SK-N-MC (cell line): ENCODE measurements at regions not wholly inside any gene's neighbourhood (a gene's known extent, or its start where the extent isn't known, plus 50 kb on each side); places are given as distances from the start of the nearest gene placed in this dataset.
"Not testable (repeated sequence)": the region's sequence is repeated elsewhere in the genome, so short reads cannot be mapped to it uniquely, and the experiment has no call there.

Experiments used
- DNase-seq: peaks from one replicate; pipeline ENCODE4 v3.0.0-alpha.2; 2011; ENCODE audit warnings: low read depth, low spot score
- H3K27ac ChIP-seq: fragments of 200-600 bp; sonication (generic); 2 replicates; pipeline ENCODE4 v1.5.1; 2016; ENCODE audit warnings: mixed run types
- H3K36me3 ChIP-seq: fragments of 200-600 bp; sonication (generic); 2 replicates; pipeline ENCODE4 v1.6.1; 2017; ENCODE audit warnings: antibody characterized with exemption, low read length, mixed read lengths; ENCODE audit not compliant: insufficient read depth
- H3K4me3 ChIP-seq: fragments of 200-600 bp; sonication (generic); 2 replicates; pipeline ENCODE4 v1.5.1; 2016
- H3K9ac ChIP-seq: fragments of 200-600 bp; sonication (generic); 2 replicates; pipeline ENCODE4 v1.8.0; 2017; ENCODE audit warnings: mixed run types, mixed read lengths; ENCODE audit not compliant: insufficient read length
- H3K9me3 ChIP-seq: fragments of 200-600 bp; sonication (generic); 2 replicates; pipeline ENCODE4 v1.6.1; 2017; ENCODE audit warnings: low read depth, mild to moderate bottlenecking, antibody characterized with exemption, low read length, moderate library complexity, mixed read lengths
- EZH2 ChIP-seq: fragments of 200-600 bp; sonication (generic); IDR thresholded peaks from one replicate; pipeline ENCODE4 v1.6.1; 2017; ENCODE audit warnings: antibody characterized with exemption
- FOXP2 ChIP-seq: optimal IDR thresholded peaks from 2 replicates; pipeline ENCODE3; 2011; ENCODE audit warnings: mild to moderate bottlenecking, moderate library complexity; ENCODE audit not compliant: insufficient read depth; ENCODE audit errors: extremely low read length, control extremely low read depth
- POLR2AphosphoS5 ChIP-seq: IDR thresholded peaks from 2 replicates; pipeline ENCODE4 v1.6.1; 2012; ENCODE audit warnings: mild to moderate bottlenecking, low read depth, low read length, borderline replicate concordance

DNA sequence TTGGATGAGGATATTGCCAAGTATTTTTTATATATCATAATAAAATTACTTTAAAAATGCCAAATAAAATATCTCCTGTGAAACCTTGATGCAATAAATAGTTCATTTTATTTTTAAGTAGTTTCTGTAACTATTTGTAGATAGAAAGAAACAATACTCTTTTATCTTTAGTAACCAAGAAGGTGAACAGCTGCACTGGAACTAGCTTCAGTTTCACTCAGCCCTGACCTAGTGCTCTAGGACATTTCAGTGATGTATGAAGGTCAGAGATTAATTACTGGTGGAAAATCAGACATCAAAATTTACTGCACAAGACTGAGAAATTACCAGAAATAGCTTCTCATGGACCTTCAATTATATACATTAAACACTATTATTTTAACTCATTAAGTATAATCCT, 1305.0 kb downstream of the CNTNAP5 start:
- DNase-seq = no peak
- Histone ChIP-seq H3K9me3 (no peaks in the 10 kb centered on the region), H3K36me3 (no peaks in the 10 kb centered on the region), H3K27ac (no peak overlapping the region), H3K4me3 (no peak overlapping the region), H3K9ac (no peak overlapping the region)
- no peak for TF ChIP-seq FOXP2
- TF ChIP-seq EZH2 = no peak
- TF ChIP-seq POLR2AphosphoS5 = no peak

DNA sequence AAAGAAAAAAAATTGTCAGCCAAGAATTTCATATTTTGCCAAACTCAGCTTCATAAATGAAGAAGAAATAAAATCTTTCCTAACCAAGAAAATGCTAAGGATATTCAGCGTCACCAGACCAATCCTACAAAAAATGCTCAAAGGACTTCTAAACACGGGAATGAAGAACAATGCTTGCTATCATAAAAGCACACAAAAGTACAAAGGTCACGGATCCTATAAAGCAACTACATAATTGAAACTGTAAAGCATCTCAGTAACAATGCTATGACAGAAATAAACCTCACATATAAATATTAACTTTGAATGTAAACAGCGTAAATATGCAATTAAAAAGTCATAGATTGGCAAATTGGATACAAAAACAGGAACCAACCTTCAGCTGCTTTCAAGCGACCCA, 1314.6 kb upstream of the GYPC start:
- Histone ChIP-seq H3K36me3 (no peaks in the 10 kb centered on the region), H3K9ac (no peak overlapping the region), H3K4me3 (no peak overlapping the region), H3K9me3 (no peaks in the 10 kb centered on the region), H3K27ac (no peak overlapping the region)
- TF ChIP-seq POLR2AphosphoS5 (no peak), EZH2 (no peak), FOXP2 (no peak)
- no peak for DNase-seq

DNA sequence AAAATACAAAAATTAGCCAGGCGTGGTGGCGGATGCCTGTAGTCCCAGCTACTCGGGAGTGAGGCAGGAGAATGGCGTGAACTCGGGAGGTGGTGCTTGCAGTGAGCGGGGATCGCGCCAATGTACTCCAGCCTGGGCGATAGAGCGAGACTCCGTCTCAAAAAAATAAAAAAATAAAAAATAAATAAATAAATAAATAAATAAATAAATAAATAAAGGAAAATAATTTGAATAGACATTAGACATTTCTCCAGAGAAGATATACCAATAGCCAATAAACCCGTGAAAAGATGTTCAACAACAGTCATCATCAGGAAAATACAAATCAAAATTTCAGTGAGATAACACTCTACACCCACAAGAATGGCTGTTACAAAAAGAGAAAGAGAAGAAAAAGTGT, 1302.4 kb upstream of the GYPC start:
- H3K4me3 ChIP-seq, H3K36me3 ChIP-seq, H3K9me3 ChIP-seq, DNase-seq, H3K9ac ChIP-seq, H3K27ac ChIP-seq: not testable (repeated sequence)

DNA sequence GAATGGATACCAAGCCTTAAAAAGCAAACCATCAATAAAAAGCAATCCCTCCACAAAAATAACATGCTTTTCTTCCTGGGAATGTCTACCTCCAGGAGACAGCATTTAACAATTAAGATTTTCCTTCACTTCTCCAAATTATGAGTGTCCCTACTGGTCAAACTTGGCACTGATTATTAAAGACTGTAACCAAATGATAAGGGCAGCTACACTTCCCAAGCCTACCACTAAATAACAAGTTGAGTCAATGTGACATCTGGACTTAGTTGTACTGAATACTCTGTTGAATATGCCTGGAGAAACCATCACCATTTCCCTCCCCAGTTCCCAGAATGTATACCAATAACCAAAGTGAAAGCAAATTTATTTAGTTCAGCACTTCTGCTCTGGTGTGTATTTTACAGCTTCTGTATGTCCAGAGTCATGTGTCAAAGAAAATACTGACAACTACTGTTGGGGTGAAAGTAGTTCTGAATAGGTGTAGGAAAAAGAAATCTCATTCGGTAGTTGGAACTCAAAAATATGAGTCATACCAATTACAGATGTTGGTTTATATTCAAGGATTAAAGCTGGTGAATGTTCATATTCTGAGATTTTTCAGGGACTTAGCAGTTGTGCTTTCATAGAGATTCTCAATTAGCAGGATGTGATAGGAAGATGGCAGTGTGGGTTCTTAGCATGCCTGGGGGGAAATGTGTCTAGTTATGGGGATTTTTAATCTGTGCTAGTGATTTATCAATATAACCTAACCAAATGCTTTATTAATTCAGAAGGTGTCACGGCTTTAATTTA, 1291.6 kb upstream of the GYPC start:
- TF ChIP-seq FOXP2 (no peak), POLR2AphosphoS5 (no peak), EZH2 (no peak)
- no peak for DNase-seq
- H3K9me3 ChIP-seq = no peaks in the 10 kb centered on the region
- H3K4me3 ChIP-seq = no peak overlapping the region
- no peak overlapping the region for H3K27ac ChIP-seq
- H3K36me3 ChIP-seq = no peaks in the 10 kb centered on the region
- H3K9ac ChIP-seq = no peak overlapping the region

DNA sequence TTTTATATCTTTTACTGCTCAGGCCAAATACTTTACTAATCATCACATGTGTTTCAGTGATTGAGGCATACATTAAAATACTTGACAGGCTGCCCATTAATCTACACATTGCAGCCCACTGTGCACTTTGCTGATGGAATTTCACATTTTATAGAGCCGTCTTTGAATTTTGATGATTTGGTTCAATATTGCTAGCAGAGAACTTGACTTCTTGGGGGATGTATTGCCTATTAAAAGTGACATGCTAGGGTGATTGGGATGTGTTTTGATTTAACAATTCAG, 1291.0 kb upstream of the GYPC start:
- Histone ChIP-seq H3K4me3 (no peak overlapping the region), H3K9me3 (no peaks in the 10 kb centered on the region), H3K27ac (no peak overlapping the region), H3K36me3 (no peaks in the 10 kb centered on the region), H3K9ac (no peak overlapping the region)
- TF ChIP-seq POLR2AphosphoS5 = no peak
- TF ChIP-seq EZH2 = no peak
- DNase-seq = no peak

DNA sequence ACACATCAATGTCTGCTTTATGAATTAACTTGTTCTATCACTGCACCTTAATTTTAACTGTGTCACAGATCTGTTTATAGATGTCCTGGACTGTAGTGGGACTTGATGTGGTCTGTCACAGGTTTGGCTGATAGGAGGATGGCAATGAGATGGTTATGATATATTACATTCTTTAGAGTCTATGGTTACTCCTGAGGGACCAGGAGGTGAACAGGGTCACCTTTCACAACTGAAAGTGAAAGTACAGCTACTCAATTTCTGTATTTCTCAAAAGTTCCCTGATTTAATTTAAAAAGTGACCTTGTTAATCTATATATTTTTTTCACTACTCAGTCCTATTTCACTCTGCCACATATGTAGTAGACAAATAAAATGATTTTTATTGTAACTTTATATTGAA, 1284.1 kb upstream of the GYPC start:
- no peak for TF ChIP-seq POLR2AphosphoS5
- TF ChIP-seq EZH2 = no peak
- TF ChIP-seq FOXP2 = no peak
- H3K9ac ChIP-seq = no peak overlapping the region
- DNase-seq = no peak
- H3K4me3 ChIP-seq = no peak overlapping the region
- H3K9me3 ChIP-seq = no peaks in the 10 kb centered on the region
- H3K36me3 ChIP-seq = no peaks in the 10 kb centered on the region
- no peak overlapping the region for H3K27ac ChIP-seq

DNA sequence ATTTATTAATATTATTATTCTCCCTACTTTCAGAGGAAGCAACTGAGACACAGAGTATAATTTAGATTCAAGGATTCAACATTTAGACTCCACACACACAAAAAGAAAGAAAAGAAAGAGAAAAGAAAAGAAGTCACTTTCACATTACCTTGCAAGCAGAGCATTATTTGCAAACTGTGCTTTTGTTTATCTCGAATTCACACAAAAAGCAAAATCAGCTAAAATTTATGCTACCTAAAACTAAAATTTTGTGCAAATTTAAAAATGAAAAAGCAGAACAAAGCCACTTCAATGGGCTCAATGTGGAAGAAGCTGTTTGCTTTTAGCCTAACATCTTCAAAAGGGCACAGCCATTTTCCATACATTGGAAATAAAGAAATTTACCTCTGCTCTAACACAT, 1282.7 kb upstream of the GYPC start:
- no peak for DNase-seq
- no peak overlapping the region for H3K4me3 ChIP-seq
- H3K36me3 ChIP-seq = no peaks in the 10 kb centered on the region
- no peaks in the 10 kb centered on the region for H3K9me3 ChIP-seq
- H3K27ac ChIP-seq = no peak overlapping the region
- H3K9ac ChIP-seq = no peak overlapping the region
- TF ChIP-seq POLR2AphosphoS5 (no peak), EZH2 (no peak)

DNA sequence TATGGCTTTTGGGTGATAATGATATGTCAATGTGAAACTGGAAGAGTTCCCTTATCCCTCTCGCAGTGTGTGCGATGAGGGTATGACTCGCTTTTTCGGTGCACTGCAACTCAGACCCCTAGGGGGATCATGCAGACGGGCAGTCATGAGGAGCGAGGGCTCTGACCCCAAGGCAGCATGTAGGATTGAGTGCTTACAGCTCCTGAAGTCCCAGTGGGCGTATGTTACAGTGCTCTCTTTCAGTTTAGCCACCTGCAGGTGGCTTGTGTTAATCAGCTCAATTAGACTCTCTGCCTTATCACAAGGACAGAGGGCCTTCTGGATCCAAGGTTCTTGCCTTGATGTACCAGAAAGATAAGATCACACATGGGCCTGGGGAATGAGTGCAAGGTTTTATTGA, 1269.9 kb upstream of the GYPC start:
- H3K36me3 ChIP-seq = no peaks in the 10 kb centered on the region
- no peak overlapping the region for H3K9ac ChIP-seq
- no peak overlapping the region for H3K27ac ChIP-seq
- no peak overlapping the region for H3K4me3 ChIP-seq
- no peaks in the 10 kb centered on the region for H3K9me3 ChIP-seq
- DNase-seq = no peak
- TF ChIP-seq FOXP2 (no peak), POLR2AphosphoS5 (no peak), EZH2 (no peak)

DNA sequence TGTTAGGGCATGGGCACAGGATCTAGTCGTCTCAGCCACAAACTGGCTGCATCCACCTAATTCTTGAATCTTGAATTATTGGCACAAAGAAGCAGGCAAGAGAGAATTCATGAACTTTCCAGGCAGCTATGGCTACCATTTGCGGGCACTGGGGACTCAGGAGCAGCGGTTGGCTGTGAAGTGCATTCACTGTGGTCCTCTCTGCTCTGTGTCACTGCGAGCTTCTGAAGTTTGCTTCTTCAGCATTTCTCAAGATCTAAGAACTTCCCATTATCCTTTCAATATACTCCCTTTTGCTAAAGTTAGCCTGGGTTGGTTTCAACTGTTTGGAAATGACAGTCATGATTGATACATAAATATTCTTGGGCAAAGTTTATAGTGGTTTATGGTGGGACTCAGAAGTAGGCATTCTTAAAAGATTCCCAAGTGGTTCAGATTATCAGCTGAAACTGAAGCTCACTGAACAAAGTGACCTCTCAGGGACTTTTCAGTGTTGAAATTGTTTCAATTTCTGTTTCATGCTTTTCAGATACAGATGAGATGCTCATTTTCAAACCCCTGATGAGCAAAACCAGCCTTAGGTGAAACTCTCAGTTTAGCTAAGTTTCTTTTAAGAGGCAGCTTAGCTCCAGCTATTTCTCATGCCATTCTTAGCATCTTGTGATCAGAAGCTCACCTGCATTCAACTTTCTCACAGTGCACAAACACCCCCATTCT, 1258.3 kb upstream of the GYPC start:
- H3K36me3 ChIP-seq = no peaks in the 10 kb centered on the region
- no peak overlapping the region for H3K9ac ChIP-seq
- DNase-seq = no peak
- no peak overlapping the region for H3K4me3 ChIP-seq
- TF ChIP-seq EZH2 = no peak
- TF ChIP-seq FOXP2 = no peak
- TF ChIP-seq POLR2AphosphoS5 = no peak
- no peaks in the 10 kb centered on the region for H3K9me3 ChIP-seq
- no peak overlapping the region for H3K27ac ChIP-seq
